DMS 273 (cell line): ENCODE measurements at regions not wholly inside any gene's neighbourhood (a gene's known extent, or its start where the extent isn't known, plus 50 kb on each side); places are given as distances from the start of the nearest gene placed in this dataset.
"Not testable (repeated sequence)": the region's sequence is repeated elsewhere in the genome, so short reads cannot be mapped to it uniquely, and the experiment has no call there.

ENCODE experiments used
- DNase-seq: peaks from one replicate; lab custom pipeline; 2025; ENCODE audit not compliant: unreplicated experiment; lab: John Stamatoyannopoulos, UW

DNA sequence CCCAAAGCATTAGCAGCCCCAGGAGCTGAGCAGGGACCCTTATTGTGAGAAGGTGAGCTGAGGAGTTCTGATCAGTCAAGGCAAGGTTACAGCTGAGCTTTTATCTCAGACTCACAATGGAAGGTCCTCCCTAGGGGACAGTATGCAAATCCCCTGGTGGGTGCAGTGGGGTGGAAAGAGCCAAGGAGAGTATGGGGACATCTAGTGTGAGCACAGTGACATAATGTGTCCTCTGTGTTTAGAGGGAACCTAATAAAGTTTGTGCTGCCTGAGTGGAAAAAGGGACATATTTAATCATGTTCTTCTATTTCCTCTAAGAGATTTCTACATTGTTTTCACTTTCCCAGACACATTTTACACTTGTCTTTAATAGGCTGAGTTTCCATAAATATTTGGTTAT is 438.0 kb downstream of the RPIA start:
- not testable (repeated sequence) for DNase-seq

DNA sequence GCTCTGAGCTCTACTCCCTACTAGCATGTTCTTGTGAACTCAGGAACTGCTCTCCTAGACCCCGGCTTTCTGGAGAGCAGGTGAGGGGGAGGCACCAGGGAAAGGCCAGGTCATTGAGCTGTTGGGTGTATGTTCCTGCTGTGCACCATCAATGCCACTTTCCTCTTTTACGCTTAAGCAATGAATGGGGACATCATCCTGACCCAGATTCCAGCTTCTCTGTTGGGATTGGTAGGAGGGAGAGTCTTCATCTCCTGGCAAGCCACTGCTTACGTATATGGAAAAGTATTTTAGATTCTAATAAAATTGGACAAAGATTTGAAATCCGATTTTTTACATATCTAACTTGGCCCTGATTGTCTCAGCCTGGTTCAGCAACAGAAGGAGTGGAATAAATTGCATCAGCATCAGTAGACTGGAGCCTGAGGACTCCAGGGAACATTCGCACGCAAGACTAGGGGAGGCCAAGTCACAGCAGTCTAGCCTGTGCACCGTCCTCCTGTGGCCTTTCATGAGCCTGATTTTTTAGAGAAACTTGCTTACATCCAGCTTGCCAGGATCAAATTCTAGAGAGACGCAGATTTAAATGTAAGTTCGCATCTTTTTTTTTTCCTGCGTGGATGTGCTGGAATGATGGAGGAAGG is 439.3 kb downstream of the RPIA start:
- not testable (repeated sequence) for DNase-seq

DNA sequence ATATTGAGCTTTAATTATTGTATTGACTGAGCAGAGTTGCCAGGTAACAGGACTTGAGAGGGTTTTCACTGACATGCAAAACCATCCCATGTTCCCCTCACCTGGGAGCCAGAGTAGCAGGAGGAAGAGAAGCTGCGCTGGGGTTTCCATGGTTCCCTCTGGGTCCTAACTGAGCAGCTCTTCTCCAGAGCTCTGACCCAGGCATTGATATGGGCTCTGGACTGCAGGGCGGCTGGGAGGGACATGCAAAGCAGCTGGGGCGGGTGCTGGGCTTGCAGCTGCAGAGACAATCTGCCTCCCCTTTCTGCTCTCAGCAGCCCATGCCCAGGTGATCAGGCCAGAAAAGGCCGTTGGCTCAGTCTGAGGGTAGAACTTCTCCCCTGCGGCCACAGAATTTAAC is 451.5 kb downstream of the RPIA start:
- DNase-seq = not testable (repeated sequence)

DNA sequence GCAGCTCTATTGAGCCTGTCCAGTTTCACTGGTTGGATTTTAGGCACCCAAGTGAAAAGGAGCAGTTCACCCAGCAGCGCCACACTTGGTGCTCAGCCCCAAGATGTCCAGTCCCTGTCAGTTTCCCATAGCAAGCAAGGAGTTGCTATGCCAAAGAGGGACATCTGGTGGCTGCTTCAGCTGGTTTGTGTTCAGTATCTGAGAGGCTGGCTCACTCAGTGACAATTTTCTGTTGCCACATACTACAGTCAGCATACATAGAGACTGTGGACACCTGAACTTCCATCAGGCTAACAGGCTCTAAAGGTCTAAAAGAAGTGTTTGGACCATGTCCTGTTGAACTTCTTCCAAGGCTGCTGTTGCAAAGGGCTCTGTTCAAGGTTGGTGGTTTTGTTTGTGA is 453.9 kb downstream of the RPIA start:
- not testable (repeated sequence) for DNase-seq

DNA sequence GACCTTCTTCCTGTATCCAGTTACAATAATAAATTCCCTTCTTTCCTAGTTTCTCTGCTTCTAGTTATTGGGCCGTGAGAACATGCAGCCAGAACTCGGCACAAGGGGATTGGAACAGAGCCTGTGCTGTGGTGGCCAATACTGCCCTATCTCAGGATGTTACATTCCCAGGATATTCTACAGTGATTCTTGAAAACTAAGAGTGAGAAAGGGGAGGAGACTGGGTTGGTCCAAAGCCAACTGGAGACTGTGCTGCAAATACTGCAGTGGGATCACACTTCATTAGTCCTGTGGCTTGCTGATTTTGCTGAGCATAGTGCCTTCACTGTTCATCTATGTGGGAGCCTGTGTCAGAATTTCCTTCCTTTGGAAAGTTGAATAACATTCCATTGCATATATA is 456.8 kb downstream of the RPIA start:
- not testable (repeated sequence) for DNase-seq

DNA sequence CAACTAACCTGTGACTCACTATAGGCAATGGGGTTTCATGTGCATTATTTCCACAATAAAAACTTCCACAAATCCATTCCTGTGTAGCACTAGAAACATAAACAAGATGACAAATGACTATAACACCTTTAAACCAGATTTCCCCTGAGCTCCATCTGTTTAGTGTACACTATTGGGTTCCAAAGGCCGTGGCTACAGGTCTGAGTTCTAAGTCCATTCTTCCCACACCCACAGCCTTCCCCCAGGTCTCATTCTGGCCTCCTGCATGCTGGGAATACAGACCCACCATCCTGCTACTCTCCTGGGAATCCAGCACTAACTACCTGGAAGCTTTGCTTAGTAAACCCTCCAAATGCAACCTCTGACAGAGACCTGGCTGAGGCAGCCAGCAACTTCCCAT is 460.2 kb downstream of the RPIA start:
- DNase-seq = not testable (repeated sequence)

DNA sequence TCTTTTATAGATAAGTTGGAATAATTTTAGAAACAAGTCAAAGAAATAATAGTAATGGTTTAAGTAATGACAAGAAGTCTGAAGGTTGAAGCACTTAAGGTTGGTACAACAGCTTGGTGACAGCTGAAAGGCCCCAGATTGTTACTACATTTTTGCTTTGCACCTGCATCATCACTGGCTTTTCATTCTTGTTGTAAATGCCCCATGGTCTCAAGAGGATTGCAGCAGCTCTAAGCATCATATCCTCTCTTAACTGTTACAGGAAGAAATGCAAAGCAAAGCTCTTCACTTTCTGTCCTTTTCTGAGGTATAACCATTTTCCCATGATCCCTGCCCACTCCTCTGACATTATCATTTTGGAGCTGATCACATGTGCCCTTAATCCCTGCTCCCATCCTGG is 461.0 kb downstream of the RPIA start:
- DNase-seq = not testable (repeated sequence)

DNA sequence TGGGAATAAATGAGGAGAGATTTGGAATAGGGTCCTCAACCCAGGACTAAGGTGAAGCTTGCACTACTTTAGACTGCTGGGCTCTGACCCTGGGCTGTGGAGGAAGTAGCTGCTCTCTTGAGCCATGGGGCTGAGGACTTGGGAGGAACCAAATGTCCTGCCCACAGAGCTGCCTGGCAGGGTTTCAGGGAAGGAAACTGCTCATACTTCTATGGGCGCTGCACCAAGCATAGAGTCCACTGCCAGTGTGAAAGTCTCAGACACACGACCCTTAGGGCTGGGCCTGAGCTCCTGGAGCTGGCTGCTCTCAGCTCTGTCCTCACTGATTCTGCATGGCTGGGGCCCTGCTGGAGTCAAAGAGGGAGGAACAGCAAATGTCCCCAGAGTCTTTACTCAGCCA is 461.7 kb downstream of the RPIA start:
- DNase-seq = not testable (repeated sequence)

DNA sequence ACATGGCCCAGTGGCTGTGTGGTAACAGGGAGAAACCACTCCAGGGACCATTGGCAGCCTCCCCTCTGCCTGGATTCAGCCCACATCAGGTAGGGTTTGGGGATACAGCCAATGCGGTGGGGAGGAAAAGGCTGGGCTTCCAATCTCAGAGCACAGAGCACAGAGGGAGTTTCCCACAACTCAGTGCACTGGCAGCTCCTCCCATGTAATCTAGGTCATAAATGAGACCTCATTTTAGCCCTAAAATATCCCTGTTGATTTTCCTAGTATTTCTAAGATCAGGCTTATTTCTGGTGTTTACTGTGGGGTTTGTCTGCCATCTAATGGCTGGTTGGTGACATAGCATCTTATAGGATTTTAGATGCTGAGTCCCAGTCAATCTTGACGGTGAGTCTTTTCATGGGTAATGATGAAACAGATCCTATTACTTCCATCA is 462.8 kb downstream of the RPIA start:
- not testable (repeated sequence) for DNase-seq

DNA sequence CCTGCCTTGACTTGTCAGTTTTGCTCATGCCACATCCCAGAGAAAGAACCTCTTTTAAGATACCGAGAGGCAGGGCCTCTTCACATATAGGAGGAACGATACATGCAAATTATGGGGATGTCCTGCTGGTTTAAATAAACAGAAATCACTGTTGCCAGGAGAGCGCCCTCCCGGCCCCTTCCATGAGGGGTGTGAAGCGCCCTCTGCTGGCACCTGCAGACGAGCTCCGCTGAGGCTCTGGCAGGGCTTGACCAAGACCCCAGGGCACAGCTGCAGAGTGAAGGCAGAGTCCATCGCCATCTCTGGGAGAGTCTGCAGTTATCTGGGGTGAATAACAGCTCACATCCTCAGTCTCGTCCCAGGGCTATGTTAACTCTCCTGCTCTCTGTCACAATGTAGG is 468.8 kb downstream of the RPIA start:
- not testable (repeated sequence) for DNase-seq

DNA sequence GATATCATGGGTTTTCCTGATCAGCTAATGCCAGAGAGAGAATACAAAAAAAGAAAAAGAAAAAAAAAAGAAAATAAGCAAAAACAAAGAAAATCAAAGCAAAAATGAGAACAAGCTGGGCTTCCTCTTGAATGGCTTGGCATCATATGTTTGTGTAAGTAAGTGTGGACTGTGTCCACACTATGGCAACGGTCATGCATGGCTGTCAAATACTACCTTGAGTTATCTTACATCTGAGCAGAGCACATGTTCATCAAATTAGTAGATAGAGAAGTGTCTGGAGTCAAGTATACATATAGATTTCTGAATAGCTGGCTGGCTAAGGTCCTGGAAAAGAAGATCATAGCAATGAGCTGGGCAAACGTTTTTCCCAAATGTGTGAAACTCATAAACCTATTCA is 470.2 kb downstream of the RPIA start:
- not testable (repeated sequence) for DNase-seq

DNA sequence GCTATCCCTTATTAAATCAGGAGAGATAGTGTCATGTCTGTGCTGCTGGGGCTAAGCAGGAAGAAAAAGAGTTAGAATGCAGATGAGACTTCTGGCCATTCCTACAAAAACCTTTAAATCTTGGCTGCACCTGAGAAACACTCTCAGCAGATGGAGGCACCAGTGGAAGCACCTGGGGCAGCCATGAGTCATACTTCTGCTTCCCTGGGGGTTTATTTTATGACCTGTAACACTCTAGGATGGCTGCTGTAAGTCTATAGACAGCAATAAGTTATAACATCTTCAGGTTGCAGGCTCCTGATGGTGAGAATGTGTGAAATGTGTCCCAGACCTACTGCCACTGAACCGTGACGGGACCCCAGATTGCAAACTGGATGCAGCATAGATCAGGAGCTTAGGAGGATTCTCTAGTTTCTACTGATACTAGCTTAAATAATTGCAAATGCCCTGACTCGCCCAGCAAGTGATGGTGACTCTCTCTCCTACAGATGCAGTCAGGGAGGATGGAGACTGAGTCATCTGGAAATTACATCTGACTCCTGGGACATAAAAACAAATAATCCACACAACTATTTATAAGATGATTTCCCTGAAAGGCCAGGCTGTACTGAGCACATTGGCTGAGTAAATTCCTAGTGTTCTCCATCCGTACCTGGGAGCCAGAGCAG is 479.2 kb downstream of the RPIA start:
- not testable (repeated sequence) for DNase-seq

DNA sequence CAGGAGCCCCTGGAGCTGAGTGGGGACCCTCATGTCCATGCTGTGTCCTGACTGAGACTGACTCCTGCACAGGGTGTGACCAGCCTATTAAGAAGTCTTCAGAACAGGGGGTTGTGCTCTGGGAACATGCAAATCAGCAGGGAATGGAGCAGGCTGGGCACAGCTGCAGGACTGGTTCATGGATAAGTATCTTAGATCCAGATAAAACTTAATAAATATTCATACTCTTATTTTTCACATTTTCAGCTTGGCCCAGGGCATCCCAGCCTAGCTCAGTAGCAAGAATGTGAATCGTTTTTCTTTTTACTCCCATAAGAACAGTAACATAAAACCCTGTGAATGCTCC is 479.7 kb downstream of the RPIA start:
- not testable (repeated sequence) for DNase-seq

DNA sequence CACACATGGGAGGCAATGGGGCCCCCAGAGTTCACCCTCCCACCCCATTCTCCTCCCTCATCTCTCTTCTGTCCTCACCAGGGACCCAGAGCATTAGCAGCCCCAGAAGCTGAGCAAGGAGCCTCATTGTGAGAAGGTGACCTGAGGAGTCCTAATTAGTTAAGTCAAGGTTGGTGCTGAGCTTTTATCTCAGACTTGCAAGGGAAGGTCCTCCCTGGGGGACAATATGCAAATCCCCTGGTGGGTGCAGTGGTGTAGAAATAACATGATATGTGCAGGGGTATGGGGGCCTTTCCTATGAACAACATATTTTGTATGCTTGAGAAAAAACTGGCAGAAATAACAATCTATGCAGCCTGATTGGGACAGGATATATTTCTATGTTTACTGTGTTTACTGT is 485.5 kb downstream of the RPIA start:
- not testable (repeated sequence) for DNase-seq

DNA sequence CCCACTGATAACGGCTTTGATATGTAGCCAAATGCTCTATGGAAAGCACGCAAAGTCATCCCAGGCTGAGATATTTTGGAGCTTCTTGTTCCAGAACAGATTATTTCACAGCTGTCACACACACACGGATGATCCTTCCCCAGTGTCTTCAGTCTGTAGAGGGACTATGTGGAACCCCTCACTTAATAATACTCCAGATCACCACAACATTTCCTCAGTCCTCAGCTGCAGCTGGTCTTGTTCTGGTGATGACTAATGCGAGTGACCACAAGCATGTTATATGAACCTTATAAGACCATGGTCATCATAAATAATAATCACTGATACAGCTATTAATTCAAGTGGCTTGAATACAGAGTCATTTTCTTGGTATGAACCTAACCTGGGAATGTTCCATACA is 490.7 kb downstream of the RPIA start:
- not testable (repeated sequence) for DNase-seq

DNA sequence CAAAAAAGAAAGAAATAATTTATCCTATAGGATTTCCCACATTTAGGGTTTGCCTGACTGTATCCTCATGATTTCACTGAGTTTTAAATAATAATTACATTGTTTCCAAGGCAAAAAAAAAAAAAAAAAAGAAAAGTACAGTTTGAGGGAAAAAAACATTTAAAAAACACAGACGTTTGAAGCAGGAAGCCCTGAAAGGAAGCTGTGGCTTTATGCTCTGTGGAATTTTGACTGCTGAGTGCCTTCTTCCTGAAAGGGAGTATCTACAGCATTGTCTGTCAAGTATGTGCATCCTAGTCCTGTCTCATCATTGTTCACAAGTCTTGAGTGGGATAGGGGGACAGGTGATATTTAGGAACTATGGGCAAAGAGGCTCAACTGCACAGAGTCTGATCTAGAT is 493.3 kb downstream of the RPIA start:
- not testable (repeated sequence) for DNase-seq

DNA sequence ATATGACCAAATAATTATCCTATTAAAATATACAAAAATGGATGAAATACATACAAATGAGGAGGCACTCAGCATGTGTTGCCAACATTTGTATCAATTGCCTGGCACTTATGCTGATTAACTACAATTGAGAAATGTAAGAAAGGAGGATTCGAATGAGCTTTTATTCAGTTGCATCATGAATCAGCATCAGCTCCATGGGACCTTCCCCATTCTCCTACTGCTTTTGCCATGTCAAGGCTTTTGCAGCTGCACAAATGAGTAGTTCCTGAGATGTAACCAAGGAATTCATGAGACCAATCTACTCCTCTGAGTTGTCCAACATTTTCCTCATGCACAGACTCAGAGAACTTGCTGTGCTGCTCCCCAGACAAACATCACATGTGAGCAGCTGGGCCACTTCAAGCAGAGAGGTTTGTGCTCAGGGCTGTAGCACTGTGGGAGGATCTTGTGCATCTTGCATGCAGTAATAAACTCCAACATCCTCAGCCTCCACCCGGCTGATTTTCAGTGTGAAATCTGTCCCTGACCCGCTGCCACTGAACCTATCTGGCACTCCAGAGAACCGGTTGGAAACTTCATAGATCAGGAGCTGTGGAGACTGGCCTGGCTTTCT is 504.3 kb downstream of the RPIA start:
- DNase-seq = not testable (repeated sequence)

DNA sequence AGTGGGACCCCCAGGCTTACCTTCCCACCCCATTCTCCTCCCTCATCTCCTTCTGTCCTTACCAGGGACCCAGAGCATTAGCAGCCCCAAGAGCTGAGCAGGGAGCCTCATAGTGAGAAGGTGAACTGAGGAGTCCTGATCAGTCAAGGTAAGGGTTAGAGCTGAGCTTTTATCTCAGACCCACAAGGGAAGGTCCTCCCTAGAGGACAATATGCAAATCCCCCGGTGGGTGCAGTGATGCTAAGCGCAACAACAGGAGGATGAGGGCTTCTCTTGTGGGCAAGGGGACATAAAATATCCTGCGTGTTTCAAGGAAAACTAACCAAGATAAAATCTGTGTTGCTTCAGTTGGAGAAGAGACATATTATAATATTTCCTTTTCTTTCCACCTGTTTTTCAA is 505.2 kb downstream of the RPIA start:
- not testable (repeated sequence) for DNase-seq

DNA sequence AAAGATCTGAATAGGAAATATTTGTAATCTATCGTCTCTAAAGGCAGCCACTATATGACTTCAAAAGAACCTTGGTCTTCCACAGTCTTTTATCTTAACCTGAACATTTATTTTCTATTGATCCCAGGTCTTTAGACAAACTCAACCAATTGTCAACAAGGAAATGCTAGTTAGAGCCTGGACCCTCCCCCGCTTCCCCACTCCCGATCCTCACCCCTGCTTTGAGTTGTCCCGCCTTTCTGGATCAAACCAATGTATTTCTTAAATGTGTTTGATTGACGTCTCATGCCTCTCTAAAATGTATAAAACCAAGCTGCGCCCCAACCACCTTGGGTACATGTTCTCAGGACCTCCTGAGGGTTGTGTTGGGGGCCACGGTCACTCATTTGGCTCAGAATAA is 506.6 kb downstream of the RPIA start:
- not testable (repeated sequence) for DNase-seq

DNA sequence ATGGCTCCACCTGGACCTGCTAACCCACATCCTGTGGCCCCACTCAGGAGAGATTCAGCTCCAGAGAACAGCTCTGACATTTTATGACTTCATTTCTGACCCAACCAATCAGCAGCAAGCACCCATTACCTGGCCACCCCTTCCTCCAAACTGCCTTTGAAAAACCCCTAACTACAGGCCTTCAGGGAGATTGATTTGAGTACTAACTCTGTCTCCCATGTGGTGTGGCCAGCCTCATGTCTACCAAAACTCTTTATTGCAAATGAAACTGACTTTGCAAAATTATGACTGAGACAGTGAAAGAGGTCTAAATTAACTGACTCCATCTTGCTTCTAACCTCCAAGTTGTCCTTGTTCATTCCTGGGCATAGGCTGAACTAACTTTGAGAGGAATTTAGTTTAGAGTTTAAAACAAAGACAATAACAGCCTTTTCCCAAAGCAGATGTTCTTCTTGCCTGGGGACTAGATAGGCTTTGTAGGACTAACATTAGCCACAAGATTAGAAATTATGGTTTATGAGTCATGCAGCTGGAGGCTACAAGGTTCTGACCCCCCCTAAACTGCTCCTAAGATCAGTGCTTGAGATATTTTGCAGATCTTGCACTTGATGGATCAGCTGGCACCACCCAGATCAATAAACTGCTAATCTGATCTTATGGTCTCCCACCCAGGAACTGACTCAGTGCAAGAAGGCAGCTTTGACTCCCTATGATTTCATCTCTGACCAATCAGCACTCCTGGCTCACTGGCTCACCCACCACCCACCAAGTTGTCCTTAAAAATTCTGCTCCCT is 508.2 kb downstream of the RPIA start:
- not testable (repeated sequence) for DNase-seq

DNA sequence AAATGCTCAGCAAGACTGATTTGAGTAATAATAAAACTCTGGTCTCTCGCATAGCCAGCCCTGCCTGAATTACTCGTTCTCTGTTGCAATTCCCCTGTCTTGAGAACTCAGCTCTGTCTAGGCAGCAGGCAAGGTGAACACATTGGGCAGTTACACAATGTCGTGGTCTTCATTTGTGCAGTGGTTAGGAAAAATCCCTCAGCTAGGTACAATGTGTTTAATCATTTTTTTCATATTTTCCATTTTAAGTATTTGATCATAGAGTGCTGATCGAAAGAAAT is 508.7 kb downstream of the RPIA start:
- not testable (repeated sequence) for DNase-seq

DNA sequence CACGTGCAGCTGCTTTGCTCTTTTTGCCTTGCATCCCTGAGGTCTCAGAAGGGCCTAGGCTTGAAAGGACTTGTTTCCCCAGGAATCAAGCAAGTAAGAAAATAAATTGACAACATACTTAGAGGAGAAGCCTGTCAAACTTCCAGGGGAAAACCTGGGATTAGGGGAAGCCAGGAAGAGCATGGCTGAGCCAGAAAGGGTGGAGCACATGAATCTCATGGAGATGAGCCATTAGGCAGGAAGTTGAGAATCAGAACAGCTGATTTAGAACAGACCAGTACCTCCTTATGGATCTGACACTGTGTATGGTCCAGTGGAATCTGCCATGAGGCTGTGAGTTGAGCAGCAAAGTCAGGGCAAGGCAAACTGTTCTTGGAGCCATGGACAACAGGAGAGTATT is 511.0 kb downstream of the RPIA start:
- not testable (repeated sequence) for DNase-seq
